HK-2 (cell line): ENCODE measurements at regions not wholly inside any gene's neighbourhood (a gene's known extent, or its start where the extent isn't known, plus 50 kb on each side); places are given as distances from the start of the nearest gene placed in this dataset.

Source experiments
- DNase-seq: peaks from one replicate; pipeline ENCODE4 v3.0.0-alpha.2; 2018; ENCODE audit not compliant: unreplicated experiment

- DNase-seq: no peak
Measured at GRCh38 chr18:64991102-64991501, 759.7 kb upstream of the CDH7 start.

GRCh38 chr18:64986906-64987495, 763.8 kb upstream of the CDH7 start:
- no peak for DNase-seq

- DNase-seq: no peak
Measured at GRCh38 chr18:64983497-64984238, 767.1 kb upstream of the CDH7 start.

GRCh38 chr18:64982414-64983055, 768.3 kb upstream of the CDH7 start:
- DNase-seq: no peak

GRCh38 chr18:64981915-64982314, 768.9 kb upstream of the CDH7 start:
- no peak for DNase-seq

GRCh38 chr18:64979791-64980190, 771.0 kb upstream of the CDH7 start:
- DNase-seq: no peak

GRCh38 chr18:64974391-64975125, 776.3 kb upstream of the CDH7 start:
- no peak for DNase-seq

GRCh38 chr18:64972545-64972944, 778.3 kb upstream of the CDH7 start:
- no peak for DNase-seq

GRCh38 chr18:64966667-64967066, 784.1 kb upstream of the CDH7 start:
- no peak for DNase-seq

- no peak for DNase-seq
Measured at GRCh38 chr18:64956465-64956864, 794.3 kb upstream of the CDH7 start.

GRCh38 chr18:64949885-64950284, 800.9 kb upstream of the CDH7 start:
- DNase-seq: no peak

- no peak for DNase-seq
Measured at GRCh38 chr18:64936671-64937070, 787.8 kb upstream of the LINC00305 start.

GRCh38 chr18:64929036-64929435, 780.1 kb upstream of the LINC00305 start:
- DNase-seq: no peak

GRCh38 chr18:64919971-64920570, 771.2 kb upstream of the LINC00305 start:
- DNase-seq: no peak

GRCh38 chr18:64918851-64919250, 770.0 kb upstream of the LINC00305 start:
- no peak for DNase-seq

GRCh38 chr18:64893349-64893748, 744.5 kb upstream of the LINC00305 start:
- DNase-seq: no peak

GRCh38 chr18:64888956-64889355, 740.1 kb upstream of the LINC00305 start:
- DNase-seq: no peak

- no peak for DNase-seq
Measured at GRCh38 chr18:64886995-64887394, 738.1 kb upstream of the LINC00305 start.

GRCh38 chr18:64882896-64883295, 734.0 kb upstream of the LINC00305 start:
- no peak for DNase-seq

GRCh38 chr18:64876833-64877232, 727.9 kb upstream of the LINC00305 start:
- no peak for DNase-seq

- no peak for DNase-seq
Measured at GRCh38 chr18:64872710-64873458, 724.0 kb upstream of the LINC00305 start.
